ENCODE measurements at regions not wholly inside any gene's neighbourhood (a gene's known extent, or its start where the extent isn't known, plus 50 kb on each side); places are given as distances from the start of the nearest gene placed in this dataset.

DNA sequence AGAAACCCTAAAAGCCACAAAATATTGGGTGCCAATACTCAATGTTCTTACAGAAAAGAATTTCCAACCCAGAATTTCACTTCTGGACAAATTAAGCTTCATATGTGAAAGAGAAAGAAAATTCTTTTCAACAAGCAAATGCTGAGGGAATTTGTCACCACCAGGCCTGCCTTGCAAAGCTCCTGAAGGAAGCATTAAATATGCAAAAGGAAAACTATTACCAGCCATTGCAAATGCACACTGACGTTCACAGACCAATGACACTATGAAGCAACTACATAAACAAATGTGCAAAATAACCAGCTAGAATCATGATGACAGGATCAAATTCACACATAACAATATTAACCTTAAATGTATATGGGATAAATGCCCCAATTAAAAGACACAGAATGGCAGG, 187.9 kb upstream of the BTBD3 start:
- H3K9me2 ChIP-seq (ENCODE audit: insufficient read depth, low read length): no peaks in the 10 kb centered on the region
- no peaks in the 10 kb centered on the region for H3K9me3 ChIP-seq (ENCODE audit: low read length)
- H2AFZ ChIP-seq (ENCODE audit: low read length): no peak overlapping the region
- no peaks in the 10 kb centered on the region for H4K20me1 ChIP-seq (ENCODE audit: insufficient read depth, low read length)
- no peaks in the 10 kb centered on the region for H3K4me1 ChIP-seq (ENCODE audit: insufficient read depth, low read length, poor library complexity, severe bottlenecking)
- TF ChIP-seq, protein P1, sequence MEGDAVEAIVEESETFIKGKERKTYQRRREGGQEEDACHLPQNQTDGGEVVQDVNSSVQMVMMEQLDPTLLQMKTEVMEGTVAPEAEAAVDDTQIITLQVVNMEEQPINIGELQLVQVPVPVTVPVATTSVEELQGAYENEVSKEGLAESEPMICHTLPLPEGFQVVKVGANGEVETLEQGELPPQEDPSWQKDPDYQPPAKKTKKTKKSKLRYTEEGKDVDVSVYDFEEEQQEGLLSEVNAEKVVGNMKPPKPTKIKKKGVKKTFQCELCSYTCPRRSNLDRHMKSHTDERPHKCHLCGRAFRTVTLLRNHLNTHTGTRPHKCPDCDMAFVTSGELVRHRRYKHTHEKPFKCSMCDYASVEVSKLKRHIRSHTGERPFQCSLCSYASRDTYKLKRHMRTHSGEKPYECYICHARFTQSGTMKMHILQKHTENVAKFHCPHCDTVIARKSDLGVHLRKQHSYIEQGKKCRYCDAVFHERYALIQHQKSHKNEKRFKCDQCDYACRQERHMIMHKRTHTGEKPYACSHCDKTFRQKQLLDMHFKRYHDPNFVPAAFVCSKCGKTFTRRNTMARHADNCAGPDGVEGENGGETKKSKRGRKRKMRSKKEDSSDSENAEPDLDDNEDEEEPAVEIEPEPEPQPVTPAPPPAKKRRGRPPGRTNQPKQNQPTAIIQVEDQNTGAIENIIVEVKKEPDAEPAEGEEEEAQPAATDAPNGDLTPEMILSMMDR (conservative IDR thresholded peaks at IDR 0.05; ENCODE audit: low read length): no peak
- TF ChIP-seq EZH2phosphoT487 (IDR thresholded peaks at IDR 0.05; ENCODE audit: borderline replicate concordance, low read depth, low read length): no peak
- no peak overlapping the region for H3K27ac ChIP-seq (ENCODE audit: low read depth, low read length, poor library complexity, severe bottlenecking)
- H3K36me3 ChIP-seq (ENCODE audit: insufficient read depth, low read length): no peaks in the 10 kb centered on the region
- CTCF ChIA-PET (ENCODE audit: unreplicated experiment): no interaction called here
- no TSS peak for BruUV-seq (replicated peaks)
- no peak for DNase-seq (ENCODE audit: low spot score)
- POLR2A ChIA-PET: no interaction called here
- no peak overlapping the region for H3K4me3 ChIP-seq (ENCODE audit: low read depth, low read length, poor library complexity, severe bottlenecking)
- H3K4me2 ChIP-seq (ENCODE audit: low read length): no peak overlapping the region
- intact Hi-C loops (cut with micrococcal nuclease; ENCODE audit: unreplicated experiment): no loop called here
- no peaks in the 10 kb centered on the region for H3K79me2 ChIP-seq (ENCODE audit: insufficient read depth, low read depth, low read length)

DNA sequence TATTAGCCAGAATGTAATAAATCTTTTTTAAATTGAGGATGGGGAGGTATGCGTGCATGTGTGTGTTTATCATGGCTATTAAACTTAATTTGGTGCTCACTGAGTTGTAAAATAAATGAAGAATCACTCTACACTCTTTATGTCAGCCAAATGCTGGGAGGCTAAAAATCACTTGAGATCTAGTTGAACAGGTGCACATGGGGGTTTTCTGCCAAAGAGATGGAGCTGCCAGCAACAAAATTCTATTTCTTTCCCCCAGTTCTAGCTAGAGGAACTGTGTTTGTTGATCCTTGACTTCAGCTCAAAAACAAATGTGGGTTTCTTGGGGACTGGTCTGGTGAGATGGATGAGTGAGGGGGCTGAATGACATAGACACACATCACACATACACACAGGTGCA, 183.3 kb upstream of the BTBD3 start:
- Histone ChIP-seq H4K20me1 (ENCODE audit: insufficient read depth, low read length) (no peaks in the 10 kb centered on the region), H3K9me3 (ENCODE audit: low read length) (no peaks in the 10 kb centered on the region), H3K79me2 (ENCODE audit: insufficient read depth, low read depth, low read length) (no peaks in the 10 kb centered on the region), H3K9me2 (ENCODE audit: insufficient read depth, low read length) (0 out of 2 replicates have a peak, but pooled peaks cover 3% of the 10 kb centered on the region), H3K36me3 (ENCODE audit: insufficient read depth, low read length) (no peaks in the 10 kb centered on the region), H3K4me2 (ENCODE audit: low read length) (no peak overlapping the region), H2AFZ (ENCODE audit: low read length) (no peak overlapping the region), H3K4me1 (ENCODE audit: insufficient read depth, low read length, poor library complexity, severe bottlenecking) (no peaks in the 10 kb centered on the region), H3K4me3 (ENCODE audit: low read depth, low read length, poor library complexity, severe bottlenecking) (no peak overlapping the region), H3K27ac (ENCODE audit: low read depth, low read length, poor library complexity, severe bottlenecking) (no peak overlapping the region)
- ChIA-PET POLR2A (interaction anchor here (1.3 kb wide), 1 partner anchor 13 kb away, joined by 3 read pairs; no protein-coding TSS in a partner anchor), CTCF (ENCODE audit: unreplicated experiment) (no interaction called here)
- no peak for TF ChIP-seq EZH2phosphoT487 (IDR thresholded peaks at IDR 0.05; ENCODE audit: borderline replicate concordance, low read depth, low read length)
- TF ChIP-seq, protein P1 (conservative IDR thresholded peaks at IDR 0.05; ENCODE audit: low read length): no peak
- no peak for DNase-seq (ENCODE audit: low spot score)
- no TSS peak for BruUV-seq (replicated peaks)
- intact Hi-C loops (cut with micrococcal nuclease; ENCODE audit: unreplicated experiment): no loop called here

DNA sequence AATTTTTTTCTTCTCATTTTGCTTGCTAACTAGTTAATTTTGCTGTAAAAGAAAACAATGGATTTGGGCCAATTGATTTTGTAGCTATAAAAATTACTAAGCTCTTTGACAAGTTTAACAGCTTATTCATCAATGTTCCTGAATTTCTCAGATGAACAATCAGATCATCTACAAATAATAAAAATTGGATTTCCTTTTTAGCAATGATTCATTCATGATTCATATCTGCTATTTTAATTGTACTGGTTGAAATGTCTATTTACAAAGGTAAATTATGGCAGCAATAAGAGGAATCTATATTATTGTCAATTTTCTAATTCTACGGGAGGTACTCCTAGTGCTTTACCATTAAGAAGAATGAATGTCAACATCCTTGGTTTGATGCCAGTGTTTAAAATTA, 178.8 kb upstream of the BTBD3 start:
- Histone ChIP-seq H3K36me3 (ENCODE audit: insufficient read depth, low read length) (no peaks in the 10 kb centered on the region), H3K9me3 (ENCODE audit: low read length) (no peaks in the 10 kb centered on the region), H3K79me2 (ENCODE audit: insufficient read depth, low read depth, low read length) (no peaks in the 10 kb centered on the region), H3K4me3 (ENCODE audit: low read depth, low read length, poor library complexity, severe bottlenecking) (no peak overlapping the region), H3K4me2 (ENCODE audit: low read length) (no peak overlapping the region), H3K27ac (ENCODE audit: low read depth, low read length, poor library complexity, severe bottlenecking) (no peak overlapping the region), H2AFZ (ENCODE audit: low read length) (no peak overlapping the region), H3K4me1 (ENCODE audit: insufficient read depth, low read length, poor library complexity, severe bottlenecking) (no peaks in the 10 kb centered on the region), H4K20me1 (ENCODE audit: insufficient read depth, low read length) (no peaks in the 10 kb centered on the region), H3K9me2 (ENCODE audit: insufficient read depth, low read length) (0 out of 2 replicates have a peak, but pooled peaks cover 3% of the 10 kb centered on the region)
- no peak for TF ChIP-seq EZH2phosphoT487 (IDR thresholded peaks at IDR 0.05; ENCODE audit: borderline replicate concordance, low read depth, low read length)
- TF ChIP-seq, protein P1 (conservative IDR thresholded peaks at IDR 0.05; ENCODE audit: low read length): no peak
- intact Hi-C loops (cut with micrococcal nuclease; ENCODE audit: unreplicated experiment): no loop called here
- ChIA-PET CTCF (ENCODE audit: unreplicated experiment) (no interaction called here), POLR2A (interaction anchor here (0.9 kb wide), 1 partner anchor 9 kb away, joined by 3 read pairs; no protein-coding TSS in a partner anchor)
- no peak for DNase-seq (ENCODE audit: low spot score)
- no TSS peak for BruUV-seq (replicated peaks)
